Mammary epithelial cell (primary cell): ENCODE measurements at regions not wholly inside any gene's neighbourhood (a gene's known extent, or its start where the extent isn't known, plus 50 kb on each side); places are given as distances from the start of the nearest gene placed in this dataset.

Experiments used
- CTCF ChIP-seq, 2 donors: IDR thresholded peaks in 1 of 2; conservative IDR thresholded peaks in 1 of 2; 2 replicates each; pipeline ENCODE4 v1.5.1; 2011 to 2012; ENCODE audit warnings: inconsistent platforms in 2 of 2, low read length in 2 of 2, mild to moderate bottlenecking in 2 of 2, control low read depth in 1 of 2, low read depth in 1 of 2; ENCODE audit not compliant: insufficient read depth in 1 of 2; ENCODE audit errors: extremely low read depth in 1 of 2
- EZH2 ChIP-seq: IDR thresholded peaks from 2 replicates; pipeline ENCODE4 v1.6.1; 2012; ENCODE audit warnings: low read length, inconsistent platforms, borderline replicate concordance

- TF ChIP-seq CTCF (conservative IDR thresholded peaks at IDR 0.05 in 1 of 2, IDR thresholded peaks at IDR 0.05 in 1 of 2; ENCODE audit: extremely low read depth in 1 of 2, insufficient read depth in 1 of 2, low read depth in 1 of 2, low read length in 2 of 2) (no peak), EZH2 (no peak)
These were observed 391.8 kb upstream of the MMS22L start for GRCh38 chr6:97674802-97675201.
